Fibroblast of lung (primary cell): ENCODE measurements at regions not wholly inside any gene's neighbourhood (a gene's known extent, or its start where the extent isn't known, plus 50 kb on each side); places are given as distances from the start of the nearest gene placed in this dataset.

Experiments used
- CTCF ChIP-seq, 2 donors: IDR thresholded peaks in 1 of 2; conservative IDR thresholded peaks in 1 of 2; 1 replicate in 1 of 2; 2 replicates in 1 of 2; pipeline ENCODE4 v1.5.1; 2011 to 2012; ENCODE audit warnings: low read length in 2 of 2, control low read depth in 1 of 2, inconsistent platforms in 1 of 2, low read depth in 1 of 2, mild to moderate bottlenecking in 1 of 2
- EZH2 ChIP-seq: IDR thresholded peaks from 2 replicates; pipeline ENCODE4 v1.5.1; 2012; ENCODE audit warnings: low read length, control low read depth, mild to moderate bottlenecking; ENCODE audit errors: missing control alignments

GRCh38 chr4:75141162-75141561 lies 208.2 kb downstream of the PARM1 start:
- no peak for TF ChIP-seq EZH2
- TF ChIP-seq CTCF (conservative IDR thresholded peaks at IDR 0.05 in 1 of 2, IDR thresholded peaks at IDR 0.05 in 1 of 2; ENCODE audit: low read depth in 1 of 2, low read length in 2 of 2) = no peak
